ENCODE measurements at regions not wholly inside any gene's neighbourhood (a gene's known extent, or its start where the extent isn't known, plus 50 kb on each side); places are given as distances from the start of the nearest gene placed in this dataset.

DNA sequence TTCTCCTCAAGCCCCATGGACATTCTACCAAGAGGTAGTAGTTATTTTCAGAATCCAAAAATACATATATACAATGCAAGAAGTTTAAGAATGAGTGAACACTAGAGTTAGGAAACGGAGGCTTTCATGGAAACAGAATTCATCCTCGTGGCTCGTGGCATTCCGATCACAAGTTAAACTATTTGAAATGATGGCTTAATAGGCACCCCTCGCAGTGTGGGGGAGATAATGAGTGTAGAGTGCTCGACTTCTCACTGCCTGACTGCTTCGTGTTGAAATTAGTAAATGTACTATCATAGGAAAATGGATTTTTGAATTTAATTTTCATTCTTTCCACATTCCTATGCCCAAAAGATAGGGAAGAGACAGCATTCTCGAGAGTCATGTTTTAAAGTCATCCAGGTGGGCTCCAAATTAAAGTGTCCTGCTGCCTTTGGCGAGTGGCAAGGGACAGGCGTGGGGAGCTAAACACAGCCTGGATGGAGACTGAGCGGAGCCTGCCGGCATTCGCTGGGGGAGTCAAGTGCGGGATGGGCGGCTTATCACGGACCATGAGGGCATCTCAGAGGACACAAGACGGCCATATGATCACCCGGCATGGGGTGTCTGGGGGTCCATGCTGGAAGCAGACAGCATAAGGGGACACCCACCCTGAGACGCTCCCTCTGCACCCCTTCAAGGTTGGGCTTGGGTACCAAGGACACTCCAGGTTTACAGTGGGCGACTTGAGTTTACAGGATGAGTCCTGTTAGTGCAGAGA, 165.2 kb downstream of the TEX29 start:
- DNase-seq (ENCODE audit: low read depth) = no peak

GRCh38 chr13:111486331-111486730, 165.9 kb downstream of the TEX29 start:
- DNase-seq (ENCODE audit: low read depth) = no peak
- ChIA-PET CTCF (no interaction called here), POLR2A (no interaction called here)
- H3K27me3 ChIP-seq (ENCODE audit: control insufficient read depth, insufficient read depth, low read length) = no peaks in the 10 kb centered on the region
- no peak overlapping the region for H3K4me3 ChIP-seq (ENCODE audit: low read depth, low read length)
- TF ChIP-seq, protein P1, sequence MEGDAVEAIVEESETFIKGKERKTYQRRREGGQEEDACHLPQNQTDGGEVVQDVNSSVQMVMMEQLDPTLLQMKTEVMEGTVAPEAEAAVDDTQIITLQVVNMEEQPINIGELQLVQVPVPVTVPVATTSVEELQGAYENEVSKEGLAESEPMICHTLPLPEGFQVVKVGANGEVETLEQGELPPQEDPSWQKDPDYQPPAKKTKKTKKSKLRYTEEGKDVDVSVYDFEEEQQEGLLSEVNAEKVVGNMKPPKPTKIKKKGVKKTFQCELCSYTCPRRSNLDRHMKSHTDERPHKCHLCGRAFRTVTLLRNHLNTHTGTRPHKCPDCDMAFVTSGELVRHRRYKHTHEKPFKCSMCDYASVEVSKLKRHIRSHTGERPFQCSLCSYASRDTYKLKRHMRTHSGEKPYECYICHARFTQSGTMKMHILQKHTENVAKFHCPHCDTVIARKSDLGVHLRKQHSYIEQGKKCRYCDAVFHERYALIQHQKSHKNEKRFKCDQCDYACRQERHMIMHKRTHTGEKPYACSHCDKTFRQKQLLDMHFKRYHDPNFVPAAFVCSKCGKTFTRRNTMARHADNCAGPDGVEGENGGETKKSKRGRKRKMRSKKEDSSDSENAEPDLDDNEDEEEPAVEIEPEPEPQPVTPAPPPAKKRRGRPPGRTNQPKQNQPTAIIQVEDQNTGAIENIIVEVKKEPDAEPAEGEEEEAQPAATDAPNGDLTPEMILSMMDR (IDR thresholded peaks at IDR 0.05; ENCODE audit: insufficient read depth, low read depth, low read length) = no peak
- H3K36me3 ChIP-seq (ENCODE audit: control insufficient read depth, insufficient read depth, low read length) = no peaks in the 10 kb centered on the region

More for the DNA sequence above, 165.2 kb downstream of the TEX29 start:
- ChIA-PET CTCF (no interaction called here), POLR2A (no interaction called here)
- Histone ChIP-seq H3K36me3 (ENCODE audit: control insufficient read depth, insufficient read depth, low read length) (no peaks in the 10 kb centered on the region), H3K4me3 (ENCODE audit: low read depth, low read length) (no peak overlapping the region), H3K27me3 (ENCODE audit: control insufficient read depth, insufficient read depth, low read length) (no peaks in the 10 kb centered on the region)
- TF ChIP-seq, protein P1 (IDR thresholded peaks at IDR 0.05; ENCODE audit: insufficient read depth, low read depth, low read length) = no peak

- no peak overlapping the region for H3K4me3 ChIP-seq (ENCODE audit: low read depth, low read length)
- ChIA-PET POLR2A (no interaction called here), CTCF (no interaction called here)
- no peaks in the 10 kb centered on the region for H3K36me3 ChIP-seq (ENCODE audit: control insufficient read depth, insufficient read depth, low read length)
- TF ChIP-seq, protein P1 (IDR thresholded peaks at IDR 0.05; ENCODE audit: insufficient read depth, low read depth, low read length) = no peak
- no peaks in the 10 kb centered on the region for H3K27me3 ChIP-seq (ENCODE audit: control insufficient read depth, insufficient read depth, low read length)
- no peak for DNase-seq (ENCODE audit: low read depth)
Observed at GRCh38 chr13:111486801-111487200, 166.4 kb downstream of the TEX29 start.

DNA sequence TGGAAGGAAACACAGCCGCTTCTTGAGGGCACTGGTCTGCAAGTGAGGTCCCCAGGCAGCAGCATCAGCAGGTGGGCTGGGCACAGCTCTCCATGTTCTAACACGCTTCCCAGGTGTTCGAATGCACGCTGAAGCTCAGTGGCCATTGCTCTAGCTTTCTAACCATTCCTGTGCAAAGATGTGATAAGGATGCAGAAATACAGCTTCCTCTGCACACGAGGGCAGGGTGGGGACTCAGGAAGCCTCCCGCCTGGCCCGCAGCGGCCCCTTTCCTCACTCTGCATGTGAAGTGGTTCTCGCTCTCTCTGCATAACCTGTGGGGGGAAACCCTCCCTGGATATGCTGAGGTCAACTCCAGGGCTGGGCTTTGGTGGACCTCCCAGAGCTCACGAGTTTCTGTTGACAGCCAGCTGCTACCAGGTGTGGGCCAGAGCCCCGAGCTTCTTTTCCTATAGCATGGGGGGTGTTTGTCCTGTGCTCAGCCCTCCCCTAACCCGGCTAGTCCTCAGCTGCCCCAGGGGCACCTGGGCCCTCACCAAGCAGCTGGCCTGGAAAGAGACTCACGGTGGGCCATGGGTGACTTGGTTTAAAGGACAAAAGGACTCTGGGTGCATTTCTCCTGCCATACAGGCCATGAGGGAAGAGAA, 168.2 kb downstream of the TEX29 start:
- TF ChIP-seq, protein P1 (IDR thresholded peaks at IDR 0.05; ENCODE audit: insufficient read depth, low read depth, low read length) = no peak
- Histone ChIP-seq H3K4me3 (ENCODE audit: low read depth, low read length) (no peak overlapping the region), H3K27me3 (ENCODE audit: control insufficient read depth, insufficient read depth, low read length) (no peaks in the 10 kb centered on the region), H3K36me3 (ENCODE audit: control insufficient read depth, insufficient read depth, low read length) (no peaks in the 10 kb centered on the region)
- POLR2A ChIA-PET = no interaction called here
- no peak for DNase-seq (ENCODE audit: low read depth)
- CTCF ChIA-PET = interaction anchor here (1.2 kb wide), 1 partner anchor 956 kb away, joined by 3 read pairs; no protein-coding TSS in a partner anchor

DNA sequence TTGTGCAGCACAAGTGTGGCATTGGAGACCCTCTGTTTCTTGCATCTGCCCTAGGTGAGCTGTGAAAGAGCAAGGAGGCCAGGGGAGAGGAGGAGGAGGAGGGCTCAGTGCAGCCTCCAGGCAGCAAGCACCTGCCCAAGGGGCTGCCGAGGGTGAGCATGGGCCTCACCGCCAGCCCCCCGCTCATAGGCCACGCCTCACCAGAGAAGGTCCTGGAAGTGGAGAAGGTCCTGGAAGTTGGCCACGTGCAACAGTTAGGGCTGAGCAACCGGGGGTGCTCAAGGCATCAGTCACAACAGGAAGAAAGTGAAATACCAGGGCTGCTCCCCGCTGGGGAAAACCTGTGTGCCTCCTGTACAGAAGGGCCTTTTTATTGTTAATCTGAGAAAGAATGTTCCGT, 168.9 kb downstream of the TEX29 start:
- Histone ChIP-seq H3K36me3 (ENCODE audit: control insufficient read depth, insufficient read depth, low read length) (no peaks in the 10 kb centered on the region), H3K27me3 (ENCODE audit: control insufficient read depth, insufficient read depth, low read length) (no peaks in the 10 kb centered on the region), H3K4me3 (ENCODE audit: low read depth, low read length) (no peak overlapping the region)
- no peak for DNase-seq (ENCODE audit: low read depth)
- POLR2A ChIA-PET = no interaction called here
- TF ChIP-seq, protein P1 (IDR thresholded peaks at IDR 0.05; ENCODE audit: insufficient read depth, low read depth, low read length) = no peak
- CTCF ChIA-PET = interaction anchor here (1.2 kb wide), 1 partner anchor 955 kb away, joined by 3 read pairs; no protein-coding TSS in a partner anchor
